ENCODE measurements at regions not wholly inside any gene's neighbourhood (a gene's known extent, or its start where the extent isn't known, plus 50 kb on each side); places are given as distances from the start of the nearest gene placed in this dataset.
A peak's percentile ranks its signal among the peaks of the same experiment; 100 is the strongest.

DNA sequence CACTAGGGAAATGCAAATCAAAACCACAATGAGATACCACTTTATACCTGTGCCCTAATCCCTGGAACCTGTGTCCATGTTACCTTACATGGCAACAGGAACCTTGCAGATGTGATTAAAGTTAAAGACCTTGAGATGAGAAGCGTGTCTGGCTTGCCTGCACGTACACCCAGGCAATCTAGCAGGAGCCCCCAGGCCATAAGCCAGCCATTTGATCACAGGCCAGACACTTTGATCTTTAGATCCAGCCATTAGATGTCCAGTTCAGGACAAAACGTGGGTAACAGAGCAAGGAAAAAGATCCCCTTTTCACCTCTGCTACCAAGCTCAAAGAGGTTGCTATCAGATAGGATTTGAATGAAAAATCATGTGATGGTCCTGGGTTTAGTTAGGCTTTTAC is 378.8 kb downstream of the BUD13 start:
- Histone ChIP-seq H3K36me3 (ENCODE audit: control insufficient read depth in 2 of 2, insufficient read depth in 2 of 2, low read length in 1 of 2) (no peaks in the 10 kb centered on the region), H3K9me3 (ENCODE audit: control insufficient read depth in 2 of 2, insufficient read depth in 1 of 2, low read length in 1 of 2) (no peaks in the 10 kb centered on the region), H3K4me1 (ENCODE audit: control insufficient read depth in 2 of 2, insufficient read depth in 2 of 2, low read length in 2 of 2) (no peaks in the 10 kb centered on the region), H3K27me3 (ENCODE audit: control insufficient read depth in 2 of 2, insufficient read depth in 1 of 2, low read length in 1 of 2) (no peaks in the 10 kb centered on the region), H3K4me3 (ENCODE audit: low read length in 2 of 2) (no peak overlapping the region), H3K27ac (ENCODE audit: low read depth in 1 of 2, low read length in 1 of 2) (no peak overlapping the region)
- no peak for DNase-seq (ENCODE audit: low read depth in 6 of 9, low spot score in 9 of 9)
- WGBS = 82% methylated on average over 3 of the region's 3 CpGs

DNA sequence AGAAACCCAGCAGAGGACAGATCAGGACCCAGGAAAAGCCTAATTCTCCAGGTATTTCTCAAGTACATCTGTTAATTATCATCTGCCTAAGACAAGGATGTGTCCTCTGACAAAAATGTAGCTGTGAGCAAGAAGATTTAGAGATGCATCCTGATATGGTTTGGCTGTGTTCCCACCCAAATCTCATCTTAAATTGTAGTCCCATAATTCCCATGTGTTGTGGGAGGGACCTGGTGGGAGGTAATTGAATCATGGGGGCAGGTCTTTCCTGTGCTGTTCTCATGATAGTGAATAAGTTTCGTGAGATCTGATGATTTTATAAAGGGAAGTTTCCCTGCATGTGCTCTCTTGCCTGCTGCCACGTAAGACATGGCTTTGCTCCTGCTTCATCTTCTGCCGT is 381.8 kb downstream of the BUD13 start:
- Histone ChIP-seq H3K9me3 (ENCODE audit: control insufficient read depth in 2 of 2, insufficient read depth in 1 of 2, low read length in 1 of 2) (no peaks in the 10 kb centered on the region), H3K36me3 (ENCODE audit: control insufficient read depth in 2 of 2, insufficient read depth in 2 of 2, low read length in 1 of 2) (no peaks in the 10 kb centered on the region), H3K4me3 (ENCODE audit: low read length in 2 of 2) (no peak overlapping the region), H3K27ac (ENCODE audit: low read depth in 1 of 2, low read length in 1 of 2) (no peak overlapping the region), H3K4me1 (ENCODE audit: control insufficient read depth in 2 of 2, insufficient read depth in 2 of 2, low read length in 2 of 2) (no peaks in the 10 kb centered on the region), H3K27me3 (ENCODE audit: control insufficient read depth in 2 of 2, insufficient read depth in 1 of 2, low read length in 1 of 2) (no peaks in the 10 kb centered on the region)
- no peak for DNase-seq (ENCODE audit: low read depth in 6 of 9, low spot score in 9 of 9)
- 87% methylated on average over 3 of the region's 3 CpGs for WGBS

DNA sequence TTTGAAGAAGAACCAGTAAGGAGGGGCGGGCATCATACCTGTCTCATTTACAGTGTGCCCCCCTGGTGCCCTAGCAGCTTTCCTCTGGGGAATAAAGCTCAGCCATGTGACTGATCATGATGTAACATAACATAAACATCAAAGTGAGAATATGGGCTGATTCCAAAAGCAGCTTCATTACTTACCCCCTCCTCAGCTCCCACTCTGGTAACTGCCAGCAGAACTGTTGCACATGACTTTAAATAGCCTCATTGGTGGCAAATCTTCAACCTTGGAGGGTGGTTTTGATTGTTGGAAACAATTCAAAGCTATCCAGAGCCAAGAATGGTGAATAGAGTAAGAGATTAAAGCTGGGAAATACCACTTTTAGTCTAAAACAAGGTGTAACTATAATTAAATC is 384.6 kb downstream of the BUD13 start:
- H3K27ac ChIP-seq (ENCODE audit: low read depth in 1 of 2, low read length in 1 of 2) = no peak overlapping the region
- no peak for DNase-seq (ENCODE audit: low read depth in 6 of 9, low spot score in 9 of 9)
- H3K4me3 ChIP-seq (ENCODE audit: low read length in 2 of 2) = no peak overlapping the region
- H3K9me3 ChIP-seq (ENCODE audit: control insufficient read depth in 2 of 2, insufficient read depth in 1 of 2, low read length in 1 of 2) = no peaks in the 10 kb centered on the region
- no peaks in the 10 kb centered on the region for H3K36me3 ChIP-seq (ENCODE audit: control insufficient read depth in 2 of 2, insufficient read depth in 2 of 2, low read length in 1 of 2)
- H3K4me1 ChIP-seq (ENCODE audit: control insufficient read depth in 2 of 2, insufficient read depth in 2 of 2, low read length in 2 of 2) = no peaks in the 10 kb centered on the region
- H3K27me3 ChIP-seq (ENCODE audit: control insufficient read depth in 2 of 2, insufficient read depth in 1 of 2, low read length in 1 of 2) = no peaks in the 10 kb centered on the region
- 93% methylated on average over 1 of the region's 1 CpG for WGBS

DNA sequence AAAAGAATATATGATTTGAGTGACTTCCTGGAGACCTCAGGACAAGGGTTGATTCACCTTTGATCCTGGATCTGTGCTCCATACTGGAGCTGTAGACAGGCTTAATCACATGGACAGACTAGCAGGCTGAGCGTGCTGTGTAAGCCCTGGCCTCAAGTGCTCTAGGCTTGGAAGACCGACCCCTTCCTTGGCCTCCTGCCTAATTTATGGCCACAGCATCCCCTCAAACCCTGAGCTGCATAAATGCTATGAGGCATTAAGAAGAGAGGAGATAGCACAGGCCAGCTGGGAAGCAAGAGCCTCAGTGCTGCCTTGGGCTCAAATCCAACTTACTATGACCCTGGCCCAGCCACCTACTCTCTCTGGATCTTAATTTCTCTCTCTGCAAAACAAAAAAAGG is 385.1 kb downstream of the BUD13 start:
- WGBS = 83% methylated on average over 2 of the region's 2 CpGs
- no peak for DNase-seq (ENCODE audit: low read depth in 6 of 9, low spot score in 9 of 9)
- no peaks in the 10 kb centered on the region for H3K36me3 ChIP-seq (ENCODE audit: control insufficient read depth in 2 of 2, insufficient read depth in 2 of 2, low read length in 1 of 2)

DNA sequence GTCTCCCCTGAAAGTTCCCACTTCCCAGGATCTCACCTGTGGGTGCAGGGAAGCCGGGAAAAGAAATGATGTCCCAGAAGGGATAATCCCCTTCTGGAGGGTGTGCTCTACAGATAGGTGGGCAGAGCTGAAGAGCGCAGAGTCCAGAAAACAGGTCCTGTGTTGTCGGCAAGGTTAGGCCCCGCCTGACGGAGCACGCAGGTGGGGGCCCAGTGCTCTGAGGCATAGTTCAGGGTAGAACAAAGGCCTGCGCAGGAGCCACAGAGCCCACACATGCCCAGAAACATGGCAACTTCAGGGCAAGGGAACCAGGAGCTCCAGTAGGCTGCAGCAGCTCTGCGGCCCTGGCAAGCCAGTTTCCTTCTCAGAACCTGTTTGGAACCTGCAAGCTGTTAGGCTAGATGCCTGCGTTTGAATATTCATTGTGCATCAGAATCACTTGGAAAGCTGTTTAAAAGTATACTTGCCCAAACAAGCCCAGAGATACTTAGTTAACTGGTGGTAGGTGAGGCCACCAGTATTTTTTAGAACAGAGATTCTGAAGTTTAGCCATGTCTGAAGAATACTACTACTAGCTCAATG is 386.6 kb downstream of the BUD13 start:
- DNase-seq (ENCODE audit: low read depth in 6 of 9, low spot score in 9 of 9) = no peak

More for the DNA sequence above, 385.1 kb downstream of the BUD13 start:
- H3K9me3 ChIP-seq (ENCODE audit: control insufficient read depth in 2 of 2, insufficient read depth in 1 of 2, low read length in 1 of 2) = no peaks in the 10 kb centered on the region
- H3K4me1 ChIP-seq (ENCODE audit: control insufficient read depth in 2 of 2, insufficient read depth in 2 of 2, low read length in 2 of 2) = no peaks in the 10 kb centered on the region
- no peaks in the 10 kb centered on the region for H3K27me3 ChIP-seq (ENCODE audit: control insufficient read depth in 2 of 2, insufficient read depth in 1 of 2, low read length in 1 of 2)
- no peak overlapping the region for H3K27ac ChIP-seq (ENCODE audit: low read depth in 1 of 2, low read length in 1 of 2)
- no peak overlapping the region for H3K4me3 ChIP-seq (ENCODE audit: low read length in 2 of 2)

DNA sequence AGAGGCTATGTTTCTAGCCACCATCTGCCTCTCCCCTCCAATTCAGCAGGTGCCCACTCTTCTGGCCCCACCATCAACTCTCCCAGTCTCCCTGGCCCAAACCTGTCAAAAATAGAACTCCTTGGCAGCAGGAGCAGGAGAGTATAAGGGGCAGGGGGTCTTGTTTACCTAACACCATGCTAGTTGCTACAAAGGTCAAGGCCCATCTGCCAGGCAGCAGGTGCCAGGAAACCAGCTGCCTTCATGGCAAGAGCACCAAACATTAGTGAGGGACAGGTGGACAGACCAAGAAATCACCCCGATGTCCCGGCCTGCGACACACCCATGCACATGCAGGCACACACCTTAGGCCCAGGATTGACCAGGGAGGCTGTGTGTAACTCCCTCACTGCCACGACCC is 387.9 kb downstream of the BUD13 start:
- Histone ChIP-seq H3K9me3 (ENCODE audit: control insufficient read depth in 2 of 2, insufficient read depth in 1 of 2, low read length in 1 of 2) (no peaks in the 10 kb centered on the region), H3K4me3 (ENCODE audit: low read length in 2 of 2) (no peak overlapping the region), H3K27me3 (ENCODE audit: control insufficient read depth in 2 of 2, insufficient read depth in 1 of 2, low read length in 1 of 2) (no peaks in the 10 kb centered on the region), H3K36me3 (ENCODE audit: control insufficient read depth in 2 of 2, insufficient read depth in 2 of 2, low read length in 1 of 2) (no peaks in the 10 kb centered on the region), H3K4me1 (ENCODE audit: control insufficient read depth in 2 of 2, insufficient read depth in 2 of 2, low read length in 2 of 2) (no peaks in the 10 kb centered on the region), H3K27ac (ENCODE audit: low read depth in 1 of 2, low read length in 1 of 2) (no peak overlapping the region)
- DNase-seq (ENCODE audit: low read depth in 6 of 9, low spot score in 9 of 9) = no peak
- 88% methylated on average over 4 of the region's 4 CpGs for WGBS

More for the DNA sequence above, 386.6 kb downstream of the BUD13 start:
- H3K4me3 ChIP-seq (ENCODE audit: low read length in 2 of 2) = no peak overlapping the region
- WGBS = 92% methylated on average over 9 of the region's 9 CpGs
- no peaks in the 10 kb centered on the region for H3K36me3 ChIP-seq (ENCODE audit: control insufficient read depth in 2 of 2, insufficient read depth in 2 of 2, low read length in 1 of 2)
- H3K27me3 ChIP-seq (ENCODE audit: control insufficient read depth in 2 of 2, insufficient read depth in 1 of 2, low read length in 1 of 2) = no peaks in the 10 kb centered on the region
- no peak overlapping the region for H3K27ac ChIP-seq (ENCODE audit: low read depth in 1 of 2, low read length in 1 of 2)
- H3K4me1 ChIP-seq (ENCODE audit: control insufficient read depth in 2 of 2, insufficient read depth in 2 of 2, low read length in 2 of 2) = no peaks in the 10 kb centered on the region
- H3K9me3 ChIP-seq (ENCODE audit: control insufficient read depth in 2 of 2, insufficient read depth in 1 of 2, low read length in 1 of 2) = no peaks in the 10 kb centered on the region

DNA sequence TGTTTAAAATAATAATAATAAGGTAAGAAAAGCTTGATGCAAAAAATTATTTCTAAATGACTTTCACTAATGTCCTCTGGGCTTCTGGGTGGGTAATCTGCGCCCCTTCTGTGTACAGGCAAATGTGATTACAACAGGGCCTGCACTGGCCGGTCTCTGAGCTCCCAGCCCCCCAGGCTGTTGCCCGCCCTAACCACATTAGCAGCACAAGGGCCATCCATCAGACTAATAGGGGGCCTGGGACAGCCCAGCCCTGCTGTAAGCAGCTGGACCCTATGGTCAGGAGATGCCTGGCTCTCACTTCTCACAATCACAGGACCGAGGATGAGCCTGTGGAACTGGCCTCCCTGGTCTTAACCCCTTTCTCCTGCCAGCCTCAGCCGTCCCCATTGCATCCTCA is 388.4 kb downstream of the BUD13 start:
- WGBS = 51% methylated on average over 5 of the region's 5 CpGs
- no peak overlapping the region for H3K27ac ChIP-seq (ENCODE audit: low read depth in 1 of 2, low read length in 1 of 2)
- H3K36me3 ChIP-seq (ENCODE audit: control insufficient read depth in 2 of 2, insufficient read depth in 2 of 2, low read length in 1 of 2) = no peaks in the 10 kb centered on the region
- DNase-seq (ENCODE audit: low read depth in 6 of 9, low spot score in 9 of 9) = no peak
- no peaks in the 10 kb centered on the region for H3K4me1 ChIP-seq (ENCODE audit: control insufficient read depth in 2 of 2, insufficient read depth in 2 of 2, low read length in 2 of 2)
- no peaks in the 10 kb centered on the region for H3K27me3 ChIP-seq (ENCODE audit: control insufficient read depth in 2 of 2, insufficient read depth in 1 of 2, low read length in 1 of 2)
- H3K4me3 ChIP-seq (ENCODE audit: low read length in 2 of 2) = no peak overlapping the region
- no peaks in the 10 kb centered on the region for H3K9me3 ChIP-seq (ENCODE audit: control insufficient read depth in 2 of 2, insufficient read depth in 1 of 2, low read length in 1 of 2)

DNA sequence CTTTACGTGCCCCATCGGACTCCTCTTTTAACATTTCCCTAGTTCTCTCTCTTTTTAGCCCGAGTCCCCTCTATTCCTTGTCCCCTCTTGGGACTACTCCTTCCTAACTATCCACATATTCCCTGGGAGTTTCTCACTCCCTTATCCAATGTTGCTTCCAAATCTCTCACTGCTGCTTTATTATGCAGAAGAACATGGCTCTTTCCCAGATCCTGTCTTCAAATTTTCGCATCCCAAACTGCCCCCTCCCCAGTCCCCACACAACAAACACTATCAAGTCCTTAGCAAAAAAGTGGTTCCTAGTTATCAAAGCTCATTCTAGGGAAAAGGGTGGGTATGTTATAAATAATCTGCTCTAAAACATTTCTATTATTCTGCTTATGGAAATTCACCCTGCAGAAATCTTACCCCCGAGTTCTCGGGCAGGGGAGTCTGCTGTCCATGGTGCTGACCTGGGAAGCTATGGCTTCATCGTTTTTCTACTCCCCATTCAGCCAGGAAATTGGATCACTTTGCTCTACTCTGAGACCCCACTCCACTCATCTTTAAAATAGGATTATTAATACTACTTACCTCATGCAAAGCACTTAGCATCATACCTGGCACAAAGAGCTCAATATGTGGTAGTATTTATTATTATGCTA is 393.5 kb downstream of the BUD13 start:
- 46% methylated on average over 7 of the region's 7 CpGs for WGBS
- peak in 6 of 9 donors; percentile 3 to 44 (median 17) for DNase-seq (ENCODE audit: low read depth in 6 of 9, low spot score in 9 of 9)

DNA sequence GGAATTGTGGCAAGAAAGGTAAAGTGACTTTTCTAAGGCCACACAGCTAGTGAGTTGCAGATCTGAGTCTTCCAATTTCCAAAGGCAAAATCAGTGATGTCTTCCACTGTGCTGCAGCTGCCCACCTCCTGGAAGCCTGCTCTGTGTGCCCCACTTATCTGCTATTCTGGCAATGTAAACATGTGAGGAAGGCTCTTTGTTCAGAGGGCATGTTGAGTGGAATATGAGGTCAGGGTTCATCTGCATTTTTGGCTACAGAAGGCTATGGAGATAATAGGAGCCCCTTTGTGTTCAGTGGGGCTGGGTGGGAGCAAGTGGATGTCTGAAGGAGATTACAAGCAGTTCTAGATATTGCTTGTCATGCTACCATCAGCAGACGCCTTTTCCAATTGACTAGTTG is 396.2 kb downstream of the BUD13 start:
- H3K27ac ChIP-seq (ENCODE audit: low read depth in 1 of 2, low read length in 1 of 2) = no peak overlapping the region
- H3K4me3 ChIP-seq (ENCODE audit: low read length in 2 of 2) = no peak overlapping the region
- H3K9me3 ChIP-seq (ENCODE audit: control insufficient read depth in 2 of 2, insufficient read depth in 1 of 2, low read length in 1 of 2) = no peaks in the 10 kb centered on the region
- no peak for DNase-seq (ENCODE audit: low read depth in 6 of 9, low spot score in 9 of 9)
- no peaks in the 10 kb centered on the region for H3K36me3 ChIP-seq (ENCODE audit: control insufficient read depth in 2 of 2, insufficient read depth in 2 of 2, low read length in 1 of 2)
- 68% methylated on average over 1 of the region's 1 CpG for WGBS
- no peaks in the 10 kb centered on the region for H3K27me3 ChIP-seq (ENCODE audit: control insufficient read depth in 2 of 2, insufficient read depth in 1 of 2, low read length in 1 of 2)
- no peaks in the 10 kb centered on the region for H3K4me1 ChIP-seq (ENCODE audit: control insufficient read depth in 2 of 2, insufficient read depth in 2 of 2, low read length in 2 of 2)

More for the DNA sequence above, 393.5 kb downstream of the BUD13 start:
- no peaks in the 10 kb centered on the region for H3K36me3 ChIP-seq (ENCODE audit: control insufficient read depth in 2 of 2, insufficient read depth in 2 of 2, low read length in 1 of 2)
- no peaks in the 10 kb centered on the region for H3K4me1 ChIP-seq (ENCODE audit: control insufficient read depth in 2 of 2, insufficient read depth in 2 of 2, low read length in 2 of 2)
- no peak overlapping the region for H3K4me3 ChIP-seq (ENCODE audit: low read length in 2 of 2)
- H3K9me3 ChIP-seq (ENCODE audit: control insufficient read depth in 2 of 2, insufficient read depth in 1 of 2, low read length in 1 of 2) = no peaks in the 10 kb centered on the region
- no peaks in the 10 kb centered on the region for H3K27me3 ChIP-seq (ENCODE audit: control insufficient read depth in 2 of 2, insufficient read depth in 1 of 2, low read length in 1 of 2)
- no peak overlapping the region for H3K27ac ChIP-seq (ENCODE audit: low read depth in 1 of 2, low read length in 1 of 2)

All from thymus (tissue), 11 donors.